HepG2 (cell line): ENCODE measurements at regions not wholly inside any gene's neighbourhood (a gene's known extent, or its start where the extent isn't known, plus 50 kb on each side); places are given as distances from the start of the nearest gene placed in this dataset.
A peak's percentile ranks its signal among the peaks of the same experiment; 100 is the strongest.

Source experiments
- ATF5 ChIP-seq: sonication (generic); formaldehyde crosslinking; IDR thresholded peaks from 2 replicates; pipeline ENCODE4 v1.4.0; 2020; ENCODE audit warnings: mild to moderate bottlenecking, low read depth, missing genetic modification reagents
- DNMT1 ChIP-seq: sonication (generic); formaldehyde crosslinking; IDR thresholded peaks from 2 replicates; pipeline ENCODE4 v1.5.1; 2020; ENCODE audit warnings: mild to moderate bottlenecking, missing genetic modification reagents
- EZH2 ChIP-seq: conservative IDR thresholded peaks from 2 replicates; pipeline ENCODE4 v1.6.1; 2012; ENCODE audit warnings: mild to moderate bottlenecking, low read depth, low read length, moderate library complexity
- GATAD2A ChIP-seq: IDR thresholded peaks from 2 replicates; pipeline ENCODE4 v1.6.1; 2016
- IRF9 ChIP-seq: sonication (generic); formaldehyde crosslinking; IDR thresholded peaks from 2 replicates; pipeline ENCODE4 v1.8.0; 2022; ENCODE audit warnings: missing genetic modification reagents, mild to moderate bottlenecking, borderline replicate concordance
- MTF2 ChIP-seq: sonication (generic); formaldehyde crosslinking; IDR thresholded peaks from 2 replicates; pipeline ENCODE4 v1.5.0; 2020; ENCODE audit warnings: missing genetic modification reagents, borderline replicate concordance
- MZF1 ChIP-seq: sonication (generic); formaldehyde crosslinking; IDR thresholded peaks from 2 replicates; pipeline ENCODE4 v1.8.1; 2023; ENCODE audit warnings: mild to moderate bottlenecking, missing genetic modification reagents, borderline replicate concordance
- NAIF1 ChIP-seq: sonication (generic); formaldehyde crosslinking; IDR thresholded peaks from 2 replicates; pipeline ENCODE4 v1.5.0; 2020; ENCODE audit warnings: mild to moderate bottlenecking, missing genetic modification reagents, borderline replicate concordance
- RCOR2 ChIP-seq: IDR thresholded peaks from 2 replicates; pipeline ENCODE4 v1.6.1; 2016; ENCODE audit warnings: missing biosample characterization, missing genetic modification reagents
- RFX1 ChIP-seq: fragments of 450-650 bp; IDR thresholded peaks from 2 replicates; pipeline ENCODE4 v1.6.1; 2017
- SSRP1 ChIP-seq: IDR thresholded peaks from 2 replicates; pipeline ENCODE4 v1.6.1; 2016; ENCODE audit warnings: control low read depth
- ZBTB39 ChIP-seq: sonication (generic); formaldehyde crosslinking; IDR thresholded peaks from 2 replicates; pipeline ENCODE4 v1.5.0; 2020; ENCODE audit warnings: missing genetic modification reagents
- ZMYM3 ChIP-seq: sonication (generic); formaldehyde crosslinking; IDR thresholded peaks from 2 replicates; pipeline ENCODE4 v1.5.1; 2020; ENCODE audit warnings: mild to moderate bottlenecking, missing genetic modification reagents
- ZNF264 ChIP-seq: sonication (generic); formaldehyde crosslinking; IDR thresholded peaks from 2 replicates; pipeline ENCODE4 v1.4.0; 2020; ENCODE audit warnings: missing genetic modification reagents
- ZNF33B ChIP-seq: sonication (generic); formaldehyde crosslinking; IDR thresholded peaks from 2 replicates; pipeline ENCODE4 v1.5.1; 2020; ENCODE audit warnings: mild to moderate bottlenecking, missing genetic modification reagents
- ZNF512B ChIP-seq: sonication (generic); formaldehyde crosslinking; IDR thresholded peaks from 2 replicates; pipeline ENCODE4 v1.5.1; 2020; ENCODE audit warnings: missing genetic modification reagents, mild to moderate bottlenecking, borderline replicate concordance
- ZNF580 ChIP-seq: IDR thresholded peaks from 2 replicates; pipeline ENCODE4 v1.6.1; 2016; ENCODE audit warnings: low read depth, borderline replicate concordance
- ZNF678 ChIP-seq: sonication (generic); formaldehyde crosslinking; IDR thresholded peaks from 2 replicates; pipeline ENCODE4 v1.4.0; 2020; ENCODE audit warnings: mild to moderate bottlenecking, missing genetic modification reagents
- ZNF782 ChIP-seq: sonication (generic); formaldehyde crosslinking; IDR thresholded peaks from 2 replicates; pipeline ENCODE4 v1.4.0; 2020; ENCODE audit warnings: missing genetic modification reagents, mild to moderate bottlenecking, borderline replicate concordance
- ZNF788 ChIP-seq: sonication (generic); formaldehyde crosslinking; IDR thresholded peaks from 2 replicates; pipeline ENCODE4 v1.5.0; 2020; ENCODE audit warnings: mild to moderate bottlenecking, missing genetic modification reagents, borderline replicate concordance
- ZNF800 ChIP-seq: sonication (generic); formaldehyde crosslinking; IDR thresholded peaks from 2 replicates; pipeline ENCODE4 v1.4.0; 2020; ENCODE audit warnings: missing genetic modification reagents

- TF ChIP-seq ZMYM3 (no peak), MZF1 (CRISPR knock-in tag) (no peak), ATF5 (CRISPR knock-in tag) (no peak), ZNF264 (CRISPR knock-in tag) (0 out of 2 replicates have a peak, but pooled peaks have one; percentile 22), EZH2 (no peak), ZNF800 (no peak), ZNF580 (CRISPR knock-in tag) (no peak), RCOR2 (CRISPR knock-in tag) (no peak), MTF2 (no peak), DNMT1 (CRISPR knock-in tag) (no peak), NAIF1 (CRISPR knock-in tag) (no peak), ZNF782 (no peak), ZNF512B (CRISPR knock-in tag) (no peak), GATAD2A (peak; percentile 63; the same call in 1 of the 2 replicates), ZNF33B (CRISPR knock-in tag) (no peak), ZBTB39 (no peak), IRF9 (CRISPR knock-in tag) (no peak), ZNF788 (CRISPR knock-in tag) (no peak), RFX1 (no peak), ZNF678 (CRISPR knock-in tag) (no peak), SSRP1 (CRISPR knock-in tag) (no peak)
These were observed 242.7 kb downstream of the MID1IP1 start (continued) for GRCh38 chrX:39043838-39044550.
